ENCODE measurements at regions not wholly inside any gene's neighbourhood (a gene's known extent, or its start where the extent isn't known, plus 50 kb on each side); places are given as distances from the start of the nearest gene placed in this dataset.

GRCh38 chr5:86542532-86542931 is 75.2 kb upstream of the COX7C start:
- no peaks in the 10 kb centered on the region for H3K4me1 ChIP-seq (ENCODE audit: insufficient read depth, low read length)
- H2AFZ ChIP-seq (ENCODE audit: low read length) = no peak overlapping the region
- no peak for TF ChIP-seq CTCF (IDR thresholded peaks at IDR 0.05; ENCODE audit: extremely low read depth, low read depth, low read length)
- H3K4me3 ChIP-seq (ENCODE audit: insufficient read depth, low read length) = no peak overlapping the region
- no peaks in the 10 kb centered on the region for H3K27me3 ChIP-seq (ENCODE audit: insufficient read depth, low read length)
- no peaks in the 10 kb centered on the region for H3K79me2 ChIP-seq (ENCODE audit: insufficient read depth, low read length)
- DNase-seq (ENCODE audit: insufficient read length, low spot score, missing footprints) = no peak
- H3K27ac ChIP-seq (ENCODE audit: low read depth, low read length) = no peak overlapping the region
- H4K20me1 ChIP-seq (ENCODE audit: insufficient read depth, low read length) = no peaks in the 10 kb centered on the region
- H3K36me3 ChIP-seq (ENCODE audit: insufficient read depth, low read length) = no peaks in the 10 kb centered on the region
- H3K9me3 ChIP-seq (ENCODE audit: low read depth, low read length) = no peaks in the 10 kb centered on the region
- H3K4me2 ChIP-seq (ENCODE audit: insufficient read depth, low read length) = no peak overlapping the region

GRCh38 chr5:86546044-86546443 is 71.7 kb upstream of the COX7C start:
- no peaks in the 10 kb centered on the region for H4K20me1 ChIP-seq (ENCODE audit: insufficient read depth, low read length)
- no peak overlapping the region for H2AFZ ChIP-seq (ENCODE audit: low read length)
- H3K27ac ChIP-seq (ENCODE audit: low read depth, low read length) = no peak overlapping the region
- H3K4me3 ChIP-seq (ENCODE audit: insufficient read depth, low read length) = no peak overlapping the region
- H3K27me3 ChIP-seq (ENCODE audit: insufficient read depth, low read length) = no peaks in the 10 kb centered on the region
- DNase-seq (ENCODE audit: insufficient read length, low spot score, missing footprints) = no peak
- no peaks in the 10 kb centered on the region for H3K9me3 ChIP-seq (ENCODE audit: low read depth, low read length)
- no peaks in the 10 kb centered on the region for H3K79me2 ChIP-seq (ENCODE audit: insufficient read depth, low read length)
- TF ChIP-seq CTCF (IDR thresholded peaks at IDR 0.05; ENCODE audit: extremely low read depth, low read depth, low read length) = no peak
- H3K36me3 ChIP-seq (ENCODE audit: insufficient read depth, low read length) = no peaks in the 10 kb centered on the region
- H3K4me2 ChIP-seq (ENCODE audit: insufficient read depth, low read length) = no peak overlapping the region
- no peaks in the 10 kb centered on the region for H3K4me1 ChIP-seq (ENCODE audit: insufficient read depth, low read length)

- no peak overlapping the region for H3K4me3 ChIP-seq (ENCODE audit: insufficient read depth, low read length)
- no peak for TF ChIP-seq CTCF (IDR thresholded peaks at IDR 0.05; ENCODE audit: extremely low read depth, low read depth, low read length)
- no peaks in the 10 kb centered on the region for H3K9me3 ChIP-seq (ENCODE audit: low read depth, low read length)
- no peak for DNase-seq (ENCODE audit: insufficient read length, low spot score, missing footprints)
- no peaks in the 10 kb centered on the region for H3K4me1 ChIP-seq (ENCODE audit: insufficient read depth, low read length)
- H3K36me3 ChIP-seq (ENCODE audit: insufficient read depth, low read length) = no peaks in the 10 kb centered on the region
- no peak overlapping the region for H3K27ac ChIP-seq (ENCODE audit: low read depth, low read length)
- H2AFZ ChIP-seq (ENCODE audit: low read length) = no peak overlapping the region
- no peaks in the 10 kb centered on the region for H3K79me2 ChIP-seq (ENCODE audit: insufficient read depth, low read length)
- no peaks in the 10 kb centered on the region for H3K27me3 ChIP-seq (ENCODE audit: insufficient read depth, low read length)
- H4K20me1 ChIP-seq (ENCODE audit: insufficient read depth, low read length) = no peaks in the 10 kb centered on the region
- no peak overlapping the region for H3K4me2 ChIP-seq (ENCODE audit: insufficient read depth, low read length)
Observed at GRCh38 chr5:86546582-86546981, 71.2 kb upstream of the COX7C start.

GRCh38 chr5:86554638-86555037 is 63.1 kb upstream of the COX7C start:
- no peaks in the 10 kb centered on the region for H3K36me3 ChIP-seq (ENCODE audit: insufficient read depth, low read length)
- H4K20me1 ChIP-seq (ENCODE audit: insufficient read depth, low read length) = no peaks in the 10 kb centered on the region
- H3K27me3 ChIP-seq (ENCODE audit: insufficient read depth, low read length) = no peaks in the 10 kb centered on the region
- no peak overlapping the region for H3K4me3 ChIP-seq (ENCODE audit: insufficient read depth, low read length)
- no peaks in the 10 kb centered on the region for H3K9me3 ChIP-seq (ENCODE audit: low read depth, low read length)
- DNase-seq (ENCODE audit: insufficient read length, low spot score, missing footprints) = no peak
- H2AFZ ChIP-seq (ENCODE audit: low read length) = no peak overlapping the region
- H3K4me1 ChIP-seq (ENCODE audit: insufficient read depth, low read length) = no peaks in the 10 kb centered on the region
- TF ChIP-seq CTCF (IDR thresholded peaks at IDR 0.05; ENCODE audit: extremely low read depth, low read depth, low read length) = no peak
- no peaks in the 10 kb centered on the region for H3K79me2 ChIP-seq (ENCODE audit: insufficient read depth, low read length)
- no peak overlapping the region for H3K4me2 ChIP-seq (ENCODE audit: insufficient read depth, low read length)
- no peak overlapping the region for H3K27ac ChIP-seq (ENCODE audit: low read depth, low read length)
